ENCODE measurements at regions not wholly inside any gene's neighbourhood (a gene's known extent, or its start where the extent isn't known, plus 50 kb on each side); places are given as distances from the start of the nearest gene placed in this dataset.
"Not testable (repeated sequence)": the region's sequence is repeated elsewhere in the genome, so short reads cannot be mapped to it uniquely, and the experiment has no call there.

DNA sequence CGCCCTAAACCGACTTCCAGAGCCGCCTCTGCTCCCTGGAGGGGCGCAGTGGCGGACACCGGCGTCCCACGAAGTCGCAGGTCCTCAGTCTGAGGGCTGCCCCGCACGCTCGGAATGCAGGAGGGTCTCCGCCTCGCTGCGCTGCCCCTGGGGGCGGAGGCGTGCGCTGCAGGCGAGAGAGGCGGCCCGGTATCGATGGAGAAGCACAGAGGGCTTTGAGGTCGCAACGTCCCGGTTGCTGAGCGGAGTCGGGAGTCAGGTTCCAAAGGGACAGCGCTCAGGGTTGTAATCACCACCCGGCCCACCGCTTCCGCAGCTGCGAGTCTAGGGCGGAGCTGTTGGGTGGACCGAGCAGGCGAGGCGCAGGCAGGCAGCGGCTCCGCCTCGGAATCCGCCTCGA lies 131.0 kb downstream of the POTEM start:
- not testable (repeated sequence) for TF ChIP-seq POLR2A, EP300 (IDR thresholded peaks at IDR 0.05)
- TF ChIP-seq, protein P1, sequence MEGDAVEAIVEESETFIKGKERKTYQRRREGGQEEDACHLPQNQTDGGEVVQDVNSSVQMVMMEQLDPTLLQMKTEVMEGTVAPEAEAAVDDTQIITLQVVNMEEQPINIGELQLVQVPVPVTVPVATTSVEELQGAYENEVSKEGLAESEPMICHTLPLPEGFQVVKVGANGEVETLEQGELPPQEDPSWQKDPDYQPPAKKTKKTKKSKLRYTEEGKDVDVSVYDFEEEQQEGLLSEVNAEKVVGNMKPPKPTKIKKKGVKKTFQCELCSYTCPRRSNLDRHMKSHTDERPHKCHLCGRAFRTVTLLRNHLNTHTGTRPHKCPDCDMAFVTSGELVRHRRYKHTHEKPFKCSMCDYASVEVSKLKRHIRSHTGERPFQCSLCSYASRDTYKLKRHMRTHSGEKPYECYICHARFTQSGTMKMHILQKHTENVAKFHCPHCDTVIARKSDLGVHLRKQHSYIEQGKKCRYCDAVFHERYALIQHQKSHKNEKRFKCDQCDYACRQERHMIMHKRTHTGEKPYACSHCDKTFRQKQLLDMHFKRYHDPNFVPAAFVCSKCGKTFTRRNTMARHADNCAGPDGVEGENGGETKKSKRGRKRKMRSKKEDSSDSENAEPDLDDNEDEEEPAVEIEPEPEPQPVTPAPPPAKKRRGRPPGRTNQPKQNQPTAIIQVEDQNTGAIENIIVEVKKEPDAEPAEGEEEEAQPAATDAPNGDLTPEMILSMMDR (IDR thresholded peaks at IDR 0.05), result not testable (repeated sequence)

Measured in tibial nerve (tissue), 4 donors.